AG10803 (cell line): ENCODE measurements at regions not wholly inside any gene's neighbourhood (a gene's known extent, or its start where the extent isn't known, plus 50 kb on each side); places are given as distances from the start of the nearest gene placed in this dataset.

Experiments used
- DNase-seq: peaks from one replicate; pipeline ENCODE4 v3.0.0; 2010; ENCODE audit warnings: low read depth
- H3K4me3 ChIP-seq: 2 replicates; pipeline ENCODE4 v1.5.1; 2011; ENCODE audit warnings: mild to moderate bottlenecking, low read length, control low read depth
- TF ChIP-seq, protein P1 (sequence below): conservative IDR thresholded peaks from 2 replicates; pipeline ENCODE4 v1.5.1; 2011; ENCODE audit warnings: mild to moderate bottlenecking, low read length, control low read depth, inconsistent platforms

DNA sequence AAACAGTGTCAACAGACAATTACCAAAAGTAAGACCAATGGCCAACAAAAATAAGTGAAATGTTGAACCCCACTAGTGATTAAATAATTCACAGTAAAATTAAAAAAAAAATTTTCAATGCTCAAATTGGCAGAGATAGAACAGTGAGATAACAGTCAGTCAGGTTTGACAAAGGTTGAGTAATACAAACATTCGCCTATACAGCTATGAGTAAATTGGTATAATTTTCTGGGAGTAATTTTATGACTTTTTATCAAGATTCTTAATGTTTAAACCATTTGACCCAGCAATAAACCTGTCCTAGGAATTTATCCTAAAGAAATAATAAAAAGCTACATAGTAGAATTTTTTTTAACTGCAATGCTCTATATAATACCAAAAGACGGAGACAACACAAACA is 64.9 kb upstream of the SHH start:
- no peak for DNase-seq
- H3K4me3 ChIP-seq: no peak overlapping the region
- TF ChIP-seq, protein P1, sequence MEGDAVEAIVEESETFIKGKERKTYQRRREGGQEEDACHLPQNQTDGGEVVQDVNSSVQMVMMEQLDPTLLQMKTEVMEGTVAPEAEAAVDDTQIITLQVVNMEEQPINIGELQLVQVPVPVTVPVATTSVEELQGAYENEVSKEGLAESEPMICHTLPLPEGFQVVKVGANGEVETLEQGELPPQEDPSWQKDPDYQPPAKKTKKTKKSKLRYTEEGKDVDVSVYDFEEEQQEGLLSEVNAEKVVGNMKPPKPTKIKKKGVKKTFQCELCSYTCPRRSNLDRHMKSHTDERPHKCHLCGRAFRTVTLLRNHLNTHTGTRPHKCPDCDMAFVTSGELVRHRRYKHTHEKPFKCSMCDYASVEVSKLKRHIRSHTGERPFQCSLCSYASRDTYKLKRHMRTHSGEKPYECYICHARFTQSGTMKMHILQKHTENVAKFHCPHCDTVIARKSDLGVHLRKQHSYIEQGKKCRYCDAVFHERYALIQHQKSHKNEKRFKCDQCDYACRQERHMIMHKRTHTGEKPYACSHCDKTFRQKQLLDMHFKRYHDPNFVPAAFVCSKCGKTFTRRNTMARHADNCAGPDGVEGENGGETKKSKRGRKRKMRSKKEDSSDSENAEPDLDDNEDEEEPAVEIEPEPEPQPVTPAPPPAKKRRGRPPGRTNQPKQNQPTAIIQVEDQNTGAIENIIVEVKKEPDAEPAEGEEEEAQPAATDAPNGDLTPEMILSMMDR: no peak

DNA sequence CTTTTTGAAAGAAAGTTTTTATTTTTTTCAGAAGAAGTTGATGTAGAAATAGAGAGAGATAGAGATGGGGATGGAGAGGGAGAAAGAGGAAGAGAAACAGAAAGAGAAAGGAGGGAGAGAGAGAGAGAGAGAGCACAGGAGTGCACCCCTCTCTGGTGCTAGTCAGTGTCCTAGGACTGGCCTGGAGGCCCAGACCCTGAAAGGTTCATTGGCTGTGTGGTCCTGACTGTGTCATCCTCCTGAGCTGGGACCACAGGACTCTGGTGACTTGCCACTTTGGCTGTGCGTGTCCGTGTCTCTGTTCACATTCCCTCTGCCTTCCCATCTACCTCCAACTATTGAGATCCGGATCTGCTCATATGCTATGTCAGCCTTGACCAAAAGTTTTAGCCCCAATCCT is 62.1 kb upstream of the SHH start:
- TF ChIP-seq, protein P1: no peak
- no peak for DNase-seq
- H3K4me3 ChIP-seq: no peak overlapping the region

DNA sequence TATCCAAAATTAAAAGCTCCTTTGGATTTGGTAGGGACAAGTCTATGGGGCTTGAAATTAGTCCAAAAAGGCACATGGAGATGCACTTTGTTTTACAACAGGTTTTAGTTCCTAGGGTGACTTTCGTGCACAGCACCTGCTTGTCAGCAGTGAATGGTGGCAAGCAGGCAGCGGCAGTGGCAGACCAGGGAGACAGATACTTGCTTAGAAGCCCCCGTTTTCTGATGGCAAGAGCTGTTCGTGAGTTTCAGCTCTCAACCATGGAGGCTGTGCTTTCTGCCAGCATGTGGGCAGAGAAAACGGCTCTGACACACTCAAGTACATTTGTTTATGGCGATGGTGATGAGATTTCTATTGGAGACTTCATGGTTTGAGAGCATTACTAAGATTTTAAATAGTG is 61.7 kb upstream of the SHH start:
- H3K4me3 ChIP-seq: no peak overlapping the region
- no peak for DNase-seq
- TF ChIP-seq, protein P1: no peak

DNA sequence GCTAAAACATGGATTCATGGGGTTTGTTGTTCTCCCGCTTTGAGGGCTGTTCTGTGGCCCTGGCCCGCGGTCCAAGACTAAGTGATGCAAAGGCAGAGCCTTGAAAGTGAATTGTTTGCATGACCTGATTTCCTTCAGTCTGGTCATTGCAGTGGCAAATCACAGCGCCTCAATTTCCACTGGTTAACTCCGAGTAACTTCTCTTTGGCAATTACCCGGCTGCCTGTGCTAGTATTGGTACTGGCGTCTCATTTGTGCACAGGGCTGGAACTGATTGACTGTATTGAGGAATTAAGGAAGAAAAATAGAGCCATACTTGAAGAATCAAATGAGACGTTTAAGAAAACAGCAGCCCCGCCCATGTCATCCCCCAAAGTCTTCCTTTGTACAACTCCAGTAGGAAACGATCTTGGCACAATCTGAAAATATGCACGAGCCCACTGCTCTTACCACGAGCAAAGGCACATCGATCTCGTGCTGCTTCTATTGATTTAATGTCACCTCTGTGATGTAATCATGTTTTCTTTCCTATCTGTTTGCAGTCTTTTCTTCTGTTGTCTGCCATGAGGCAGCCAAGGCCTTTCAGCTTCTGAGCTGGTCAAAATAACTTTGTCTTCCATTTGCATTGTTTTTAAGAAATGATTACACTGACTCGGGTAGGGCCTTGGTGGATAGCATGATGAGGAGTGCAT is 60.6 kb upstream of the SHH start:
- TF ChIP-seq, protein P1: no peak
- DNase-seq: no peak

DNA sequence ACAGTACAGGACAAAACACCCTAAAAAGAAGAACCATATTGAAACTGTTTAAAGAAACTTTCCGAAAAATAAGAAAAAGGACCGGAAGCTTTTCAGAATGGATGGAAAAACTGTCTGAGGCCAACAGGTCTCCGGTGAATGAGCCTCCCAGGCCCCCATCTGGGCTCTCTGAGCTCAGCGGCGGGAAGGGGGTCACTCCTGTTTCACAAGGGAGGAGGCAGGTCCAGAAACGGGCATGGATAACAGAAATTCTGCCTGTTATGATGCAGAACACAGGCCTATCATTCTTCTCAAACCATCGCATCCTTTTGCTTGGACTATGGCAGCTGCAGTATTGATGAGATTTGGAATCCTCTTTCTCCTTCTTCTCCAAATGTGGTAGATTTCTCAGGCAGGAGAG is 58.9 kb upstream of the SHH start:
- TF ChIP-seq, protein P1: no peak
- no peak for DNase-seq
- H3K4me3 ChIP-seq: no peak overlapping the region

More for the DNA sequence above, 60.6 kb upstream of the SHH start:
- H3K4me3 ChIP-seq: no peak overlapping the region

DNA sequence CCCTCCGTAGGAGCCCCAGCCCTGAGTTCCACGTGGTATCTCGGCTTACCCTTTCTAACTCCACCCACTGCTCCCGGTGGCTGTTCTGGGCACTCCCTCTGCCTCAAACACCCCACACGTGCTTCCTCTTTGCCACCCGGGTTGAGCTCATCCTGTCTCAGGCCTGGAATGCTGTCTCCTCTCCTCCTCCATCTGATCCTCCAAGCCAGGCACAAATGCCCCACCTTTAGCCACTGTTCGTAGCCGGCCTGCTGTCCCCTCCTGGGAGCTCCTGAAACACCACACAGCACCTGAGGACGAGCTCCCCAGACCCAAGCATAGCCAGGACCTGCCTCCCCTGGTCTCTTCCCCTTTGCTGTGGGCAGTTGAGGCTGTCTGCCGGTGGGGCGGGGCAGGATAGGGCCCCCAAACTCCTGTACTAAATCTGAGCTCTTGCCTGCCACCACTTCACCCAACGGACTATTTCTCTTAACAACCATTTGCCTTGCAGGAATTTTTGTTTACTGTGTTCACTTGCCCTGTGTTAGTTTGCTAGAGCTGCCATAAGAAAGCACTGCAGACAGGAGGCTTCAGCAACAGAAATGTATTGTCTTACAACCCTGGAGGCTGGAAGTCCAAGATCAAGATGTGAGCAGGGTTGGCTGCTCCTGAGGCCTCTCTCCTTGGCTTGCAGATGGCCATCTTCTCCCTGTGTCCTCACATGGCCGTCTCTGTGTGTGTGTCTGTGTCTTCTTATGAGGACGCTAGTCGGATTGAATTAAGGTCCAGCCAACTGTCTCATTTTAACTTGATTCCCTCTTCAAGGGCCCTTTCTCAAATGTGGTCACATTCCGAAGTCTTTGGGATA is 58.3 kb upstream of the SHH start:
- no peak overlapping the region for H3K4me3 ChIP-seq
- TF ChIP-seq, protein P1: no peak
- no peak for DNase-seq

DNA sequence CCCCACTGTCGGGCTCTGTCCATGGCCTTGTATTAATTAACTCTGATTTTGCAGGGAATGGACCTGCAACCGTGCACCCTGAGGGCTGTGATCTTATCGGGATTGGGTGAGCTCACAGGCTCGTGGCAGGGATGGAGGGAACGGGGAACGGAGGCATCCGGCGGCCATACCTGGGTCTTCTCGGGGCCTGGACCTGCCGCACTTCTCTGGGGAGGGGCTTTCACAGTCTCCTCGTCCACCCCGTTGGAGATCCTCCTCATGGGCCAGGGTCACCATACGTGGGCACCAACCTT is 57.5 kb upstream of the SHH start:
- no peak for DNase-seq
- H3K4me3 ChIP-seq: no peak overlapping the region
- TF ChIP-seq, protein P1: no peak
